ENCODE measurements at regions not wholly inside any gene's neighbourhood (a gene's known extent, or its start where the extent isn't known, plus 50 kb on each side); places are given as distances from the start of the nearest gene placed in this dataset.

GRCh38 chr6:137652961-137653705 is 158.9 kb upstream of the OLIG3 start (continued):
- TF ChIP-seq ZBTB33 (IDR thresholded peaks at IDR 0.05; ENCODE audit: borderline replicate concordance, low read depth) (no peak), TEAD4 (IDR thresholded peaks at IDR 0.05; ENCODE audit: borderline replicate concordance, insufficient read depth) (no peak), RAD21 (IDR thresholded peaks at IDR 0.05; ENCODE audit: low read length) (no peak)

- POLR2A ChIA-PET, result no interaction called here
- H3K79me2 ChIP-seq (ENCODE audit: insufficient read depth), result no peaks in the 10 kb centered on the region
- H3K27me3 ChIP-seq (ENCODE audit: insufficient read depth), result no peaks in the 10 kb centered on the region
- H3K4me3 ChIP-seq (ENCODE audit: low read depth in 2 of 2, low read length in 1 of 2), result no peak overlapping the region
- no peaks in the 10 kb centered on the region for H3F3A ChIP-seq (replicated peaks; ENCODE audit: insufficient read depth)
- CTCF ChIA-PET, result no interaction called here
- H3K9ac ChIP-seq, result no peak overlapping the region
- no peak overlapping the region for H2AFZ ChIP-seq (ENCODE audit: low read depth)
- WGBS (ENCODE audit: low lambda C conversion rate), result 12% methylated on average over 3 of the region's 3 CpGs
- H3K4me2 ChIP-seq, result no peak overlapping the region
- H3K9me3 ChIP-seq, result no peaks in the 10 kb centered on the region; the same call in 1 of the 2 replicates
- no peak for DNase-seq
- no peaks in the 10 kb centered on the region for H3K4me1 ChIP-seq (ENCODE audit: control insufficient read depth in 1 of 2, insufficient read depth in 2 of 2, low read depth in 1 of 2, low read length in 1 of 2)
- H3K9me2 ChIP-seq, result no peaks in the 10 kb centered on the region
- no peak overlapping the region for H3K27ac ChIP-seq (ENCODE audit: low read depth in 2 of 2, low read length in 1 of 2)
- TF ChIP-seq MXI1 (IDR thresholded peaks at IDR 0.05; ENCODE audit: low read depth, low read length) (no peak), SIN3A (IDR thresholded peaks at IDR 0.05; ENCODE audit: borderline replicate concordance, low read depth, low read length) (no peak), CTCF (IDR thresholded peaks at IDR 0.05) (no peak), ZBTB33 (IDR thresholded peaks at IDR 0.05; ENCODE audit: borderline replicate concordance, low read depth) (no peak), EP300 (IDR thresholded peaks at IDR 0.05; ENCODE audit: borderline replicate concordance in 1 of 2, low read depth in 1 of 2, low read length in 1 of 2) (no peak), EZH2phosphoT487 (IDR thresholded peaks at IDR 0.05; ENCODE audit: borderline replicate concordance, low read depth) (no peak), REST (IDR thresholded peaks at IDR 0.05; ENCODE audit: low read depth, low read length) (no peak), NFIC (IDR thresholded peaks at IDR 0.05; ENCODE audit: borderline replicate concordance) (no peak), YY1 (IDR thresholded peaks at IDR 0.05; ENCODE audit: low read depth) (no peak), GABPA (IDR thresholded peaks at IDR 0.05; ENCODE audit: low read depth) (no peak), POLR2AphosphoS5 (IDR thresholded peaks at IDR 0.05; ENCODE audit: low read depth, low read length) (no peak), TAF1 (IDR thresholded peaks at IDR 0.05; ENCODE audit: borderline replicate concordance, low read depth, low read length) (no peak)
- no peaks in the 10 kb centered on the region for H3K36me3 ChIP-seq (replicated peaks in 1 of 2; ENCODE audit: control insufficient read depth in 1 of 2, insufficient read depth in 2 of 2, low read length in 1 of 2)
- no peaks in the 10 kb centered on the region for H4K20me1 ChIP-seq (ENCODE audit: insufficient read depth)
Observed at GRCh38 chr6:137653706-137654059, 159.5 kb upstream of the OLIG3 start.

All from SK-N-SH (cell line).